GM20000 (cell line): ENCODE measurements at regions not wholly inside any gene's neighbourhood (a gene's known extent, or its start where the extent isn't known, plus 50 kb on each side); places are given as distances from the start of the nearest gene placed in this dataset.

Experiments used
- DNase-seq: peaks from one replicate; pipeline ENCODE4 v3.0.0; 2012; ENCODE audit warnings: low spot score
- TF ChIP-seq, protein P1 (sequence below): IDR thresholded peaks from 2 replicates; pipeline ENCODE4 v1.5.1; 2012; ENCODE audit warnings: mild to moderate bottlenecking, control low read depth; ENCODE audit errors: extremely low read depth, missing control alignments

DNA sequence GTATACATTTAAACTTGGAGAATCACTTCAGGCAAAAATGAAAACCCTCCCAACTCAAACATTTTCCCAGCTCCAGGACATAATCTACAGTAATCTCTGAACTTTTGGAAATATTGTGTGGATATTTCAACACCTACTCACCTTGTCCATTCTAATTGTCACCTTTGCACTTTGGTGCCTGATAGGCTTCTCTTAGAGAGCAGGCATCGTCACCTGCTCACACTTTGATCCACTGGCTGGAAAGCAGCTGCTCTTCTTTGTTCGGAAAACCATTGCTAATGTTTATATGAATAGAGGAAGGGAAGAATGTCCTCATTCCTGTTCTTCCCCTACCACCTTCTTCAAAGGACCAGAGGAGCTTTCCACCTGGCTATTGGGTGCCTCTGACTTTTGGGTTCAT is 411.2 kb downstream of the FGF9 start:
- DNase-seq = no peak
- TF ChIP-seq, protein P1, sequence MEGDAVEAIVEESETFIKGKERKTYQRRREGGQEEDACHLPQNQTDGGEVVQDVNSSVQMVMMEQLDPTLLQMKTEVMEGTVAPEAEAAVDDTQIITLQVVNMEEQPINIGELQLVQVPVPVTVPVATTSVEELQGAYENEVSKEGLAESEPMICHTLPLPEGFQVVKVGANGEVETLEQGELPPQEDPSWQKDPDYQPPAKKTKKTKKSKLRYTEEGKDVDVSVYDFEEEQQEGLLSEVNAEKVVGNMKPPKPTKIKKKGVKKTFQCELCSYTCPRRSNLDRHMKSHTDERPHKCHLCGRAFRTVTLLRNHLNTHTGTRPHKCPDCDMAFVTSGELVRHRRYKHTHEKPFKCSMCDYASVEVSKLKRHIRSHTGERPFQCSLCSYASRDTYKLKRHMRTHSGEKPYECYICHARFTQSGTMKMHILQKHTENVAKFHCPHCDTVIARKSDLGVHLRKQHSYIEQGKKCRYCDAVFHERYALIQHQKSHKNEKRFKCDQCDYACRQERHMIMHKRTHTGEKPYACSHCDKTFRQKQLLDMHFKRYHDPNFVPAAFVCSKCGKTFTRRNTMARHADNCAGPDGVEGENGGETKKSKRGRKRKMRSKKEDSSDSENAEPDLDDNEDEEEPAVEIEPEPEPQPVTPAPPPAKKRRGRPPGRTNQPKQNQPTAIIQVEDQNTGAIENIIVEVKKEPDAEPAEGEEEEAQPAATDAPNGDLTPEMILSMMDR = no peak

DNA sequence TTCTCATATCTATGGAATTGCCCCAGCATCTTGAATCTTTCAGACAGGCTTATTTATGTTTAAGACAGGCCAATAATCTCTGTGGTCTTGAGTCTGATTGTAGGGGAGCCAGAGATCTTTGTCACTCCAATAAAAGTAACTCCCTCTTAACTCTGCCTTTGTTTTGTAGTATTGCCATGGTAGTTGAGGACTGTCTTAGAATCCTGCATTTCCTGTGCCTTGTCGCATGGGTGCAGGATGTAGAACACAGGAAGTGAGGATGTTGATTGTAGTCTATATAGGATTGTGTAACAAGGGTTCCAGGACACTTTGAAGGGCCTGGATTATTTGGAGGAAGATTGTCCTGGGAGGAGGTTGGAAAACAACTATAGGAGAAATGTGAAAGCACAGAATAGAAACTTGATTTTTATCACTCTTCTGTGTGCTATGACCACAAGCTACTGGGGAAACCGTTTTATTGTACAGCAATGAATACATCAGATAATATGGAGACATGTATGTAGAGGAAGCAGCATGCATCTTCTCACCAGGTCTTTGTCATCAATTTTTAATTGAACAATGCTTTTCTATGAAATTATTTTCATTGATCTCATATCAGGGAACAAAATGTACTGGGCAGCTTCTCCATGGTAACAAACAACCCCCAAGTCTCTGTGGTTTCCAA is 411.7 kb downstream of the FGF9 start:
- TF ChIP-seq, protein P1 = no peak
- no peak for DNase-seq

DNA sequence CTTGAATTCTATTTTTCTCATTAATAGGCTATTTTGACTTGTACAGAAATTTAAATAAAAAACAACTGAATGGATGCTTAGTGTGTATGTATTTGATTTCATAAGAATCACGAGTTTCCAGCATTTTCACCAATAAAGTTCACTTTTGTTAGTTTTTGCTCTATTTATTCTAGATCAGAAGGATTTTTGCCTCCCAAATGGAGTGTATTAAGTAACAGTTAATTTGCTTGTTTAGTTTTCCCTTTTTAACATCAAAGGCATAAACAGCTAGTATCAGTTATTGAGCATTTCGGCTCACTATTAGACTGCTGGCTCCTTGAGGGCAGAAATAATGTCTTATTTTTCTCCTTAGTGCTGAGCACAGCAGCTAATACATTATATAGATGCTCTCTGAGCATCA is 414.1 kb downstream of the FGF9 start:
- DNase-seq = no peak
- TF ChIP-seq, protein P1 = no peak

DNA sequence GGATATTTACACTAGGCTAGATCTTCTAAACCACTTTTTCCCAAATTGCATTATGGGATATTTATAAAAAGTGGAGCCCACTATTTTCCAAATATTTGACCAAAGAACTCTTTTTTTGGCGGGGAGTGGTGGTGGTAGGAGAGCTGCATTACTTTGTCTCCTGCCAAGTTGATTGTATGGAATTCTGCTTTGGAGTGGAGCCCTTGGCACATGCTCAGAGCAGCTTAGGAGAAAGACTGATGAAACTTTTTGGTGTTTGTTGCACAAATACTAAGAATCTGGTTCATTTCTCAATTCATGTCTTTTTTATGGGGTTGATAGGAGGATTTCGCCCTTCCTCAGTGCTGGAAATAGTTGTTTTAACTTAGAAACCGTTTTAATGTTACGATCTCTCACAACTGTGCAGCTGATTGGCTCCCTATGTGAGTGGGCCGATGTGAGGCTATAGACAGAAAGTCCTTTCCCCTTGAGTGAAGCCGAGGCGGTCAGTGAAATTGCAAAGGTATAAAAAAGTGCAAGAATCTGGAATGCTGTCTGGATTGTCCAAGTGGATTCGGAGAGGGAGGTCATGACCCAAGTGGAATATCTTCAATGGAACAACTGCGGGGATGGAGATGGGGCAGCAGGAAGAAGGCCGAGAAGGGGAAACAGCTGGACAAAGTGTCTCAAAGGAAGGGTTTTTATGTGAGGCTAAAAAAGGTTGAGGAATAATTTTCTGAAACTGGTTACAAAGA is 415.9 kb downstream of the FGF9 start:
- TF ChIP-seq, protein P1 = no peak
- no peak for DNase-seq

DNA sequence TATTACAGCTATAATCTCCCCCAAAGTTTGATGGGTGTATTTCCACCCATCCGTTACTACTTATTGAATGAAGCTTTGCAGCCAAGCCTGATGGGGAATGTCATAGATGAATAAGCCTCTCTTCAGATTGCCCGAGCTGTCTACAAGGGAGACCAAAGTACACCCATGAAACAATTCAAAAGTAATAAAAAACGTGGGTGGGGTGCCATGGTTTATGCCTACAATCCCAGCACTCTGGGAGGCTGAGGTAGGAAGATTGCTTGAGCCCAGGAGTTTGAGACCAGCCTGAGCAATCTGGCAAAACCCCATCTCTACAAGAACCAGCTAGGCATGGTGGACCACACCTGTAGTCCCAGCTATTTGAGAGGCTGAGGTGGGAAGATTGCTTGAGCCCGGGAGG is 419.2 kb downstream of the FGF9 start:
- TF ChIP-seq, protein P1 = no peak
- DNase-seq = no peak

DNA sequence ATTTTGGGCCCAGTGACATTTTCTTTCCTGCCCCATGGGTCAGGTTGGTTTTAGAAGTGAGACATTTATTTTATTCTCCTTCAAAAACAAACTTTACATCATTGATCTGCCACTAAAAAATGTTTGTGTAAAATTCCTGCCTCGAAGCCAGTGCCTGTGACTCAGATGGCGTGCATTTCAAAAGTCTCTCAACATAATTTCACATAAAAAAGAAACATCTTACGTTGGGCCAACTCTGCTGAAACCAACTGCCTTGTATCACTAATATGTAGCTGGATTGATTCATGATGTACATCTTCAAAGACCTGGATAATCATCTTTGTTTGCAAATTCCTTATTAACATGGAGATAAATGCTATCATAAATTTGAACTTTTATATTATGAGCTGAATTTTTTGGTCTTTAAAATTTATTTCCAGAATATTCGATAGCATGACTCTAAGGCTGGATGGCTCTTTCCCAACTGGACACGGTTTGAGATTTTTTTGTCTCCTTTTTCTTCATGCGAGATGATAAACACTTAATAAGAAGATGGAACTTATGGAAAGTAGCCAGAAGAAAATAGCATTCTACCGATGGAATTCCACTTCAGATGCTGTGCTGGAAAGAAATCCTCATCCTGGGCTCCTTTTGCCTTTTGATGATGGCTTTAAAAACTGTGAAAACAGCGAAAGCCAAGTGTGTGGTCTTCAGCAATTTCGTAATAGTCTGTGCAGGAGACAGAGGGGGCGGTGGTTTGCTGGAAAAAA is 420.5 kb downstream of the FGF9 start:
- no peak for DNase-seq

More for the DNA sequence above, 420.5 kb downstream of the FGF9 start:
- TF ChIP-seq, protein P1 = no peak
